ENCODE measurements at regions not wholly inside any gene's neighbourhood (a gene's known extent, or its start where the extent isn't known, plus 50 kb on each side); places are given as distances from the start of the nearest gene placed in this dataset.
A peak's percentile ranks its signal among the peaks of the same experiment; 100 is the strongest.

DNA sequence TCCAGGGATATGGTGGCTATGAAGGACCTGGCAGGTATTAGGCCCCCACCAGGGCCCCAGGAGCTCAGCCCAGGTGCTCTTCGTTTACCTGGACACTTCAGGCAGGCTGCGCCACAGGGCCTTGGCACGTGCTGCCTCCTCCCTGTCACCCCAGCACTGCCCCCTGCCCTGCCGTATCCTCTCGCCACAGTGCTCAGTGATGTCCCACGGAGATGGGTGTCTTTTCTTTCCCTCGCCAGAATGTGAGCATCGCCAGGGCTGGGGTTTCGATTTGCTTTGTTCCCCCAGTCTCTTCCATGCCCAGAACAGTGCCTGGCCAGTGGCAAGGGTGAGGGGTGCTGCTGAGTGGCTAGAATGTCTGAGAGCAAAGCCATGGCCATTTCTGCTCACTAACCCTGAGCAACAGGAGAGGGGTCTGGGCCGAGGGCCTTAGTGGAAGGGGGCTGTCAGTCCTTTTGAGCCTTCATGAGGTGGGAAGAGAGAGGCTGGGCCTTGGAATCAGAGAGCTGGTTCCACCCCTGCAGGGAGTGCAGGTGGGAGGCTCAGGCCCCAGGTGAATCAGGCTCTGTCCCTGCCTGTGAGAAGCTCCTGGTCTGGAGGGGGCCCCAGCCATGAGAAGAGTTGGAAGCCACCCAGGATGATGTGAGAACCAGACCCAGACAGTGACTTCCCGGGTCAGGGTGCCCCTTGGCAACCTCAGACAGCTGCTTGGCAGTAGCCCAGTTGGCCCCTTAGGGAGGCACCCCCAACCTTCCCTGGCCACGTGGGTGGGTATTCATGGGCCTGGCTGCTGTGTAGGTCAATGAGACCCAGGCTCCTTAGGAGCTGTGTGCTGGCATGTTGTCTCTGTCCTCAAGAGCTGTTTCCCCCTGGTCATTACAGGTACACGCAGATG lies 129.9 kb upstream of the HS6ST1 start:
- H3K27me3 ChIP-seq (ENCODE audit: insufficient read depth, low read length), result no peaks in the 10 kb centered on the region
- no peaks in the 10 kb centered on the region for H3K79me2 ChIP-seq (ENCODE audit: insufficient read depth, low read length)
- no peak overlapping the region for H3K4me3 ChIP-seq (ENCODE audit: insufficient read depth, low read length)
- H3K27ac ChIP-seq (ENCODE audit: low read depth, low read length), result no peak overlapping the region
- no peaks in the 10 kb centered on the region for H3K4me1 ChIP-seq (ENCODE audit: insufficient read depth, low read length)
- no peak overlapping the region for H2AFZ ChIP-seq (ENCODE audit: low read length)
- TF ChIP-seq, protein P1, sequence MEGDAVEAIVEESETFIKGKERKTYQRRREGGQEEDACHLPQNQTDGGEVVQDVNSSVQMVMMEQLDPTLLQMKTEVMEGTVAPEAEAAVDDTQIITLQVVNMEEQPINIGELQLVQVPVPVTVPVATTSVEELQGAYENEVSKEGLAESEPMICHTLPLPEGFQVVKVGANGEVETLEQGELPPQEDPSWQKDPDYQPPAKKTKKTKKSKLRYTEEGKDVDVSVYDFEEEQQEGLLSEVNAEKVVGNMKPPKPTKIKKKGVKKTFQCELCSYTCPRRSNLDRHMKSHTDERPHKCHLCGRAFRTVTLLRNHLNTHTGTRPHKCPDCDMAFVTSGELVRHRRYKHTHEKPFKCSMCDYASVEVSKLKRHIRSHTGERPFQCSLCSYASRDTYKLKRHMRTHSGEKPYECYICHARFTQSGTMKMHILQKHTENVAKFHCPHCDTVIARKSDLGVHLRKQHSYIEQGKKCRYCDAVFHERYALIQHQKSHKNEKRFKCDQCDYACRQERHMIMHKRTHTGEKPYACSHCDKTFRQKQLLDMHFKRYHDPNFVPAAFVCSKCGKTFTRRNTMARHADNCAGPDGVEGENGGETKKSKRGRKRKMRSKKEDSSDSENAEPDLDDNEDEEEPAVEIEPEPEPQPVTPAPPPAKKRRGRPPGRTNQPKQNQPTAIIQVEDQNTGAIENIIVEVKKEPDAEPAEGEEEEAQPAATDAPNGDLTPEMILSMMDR (IDR thresholded peaks at IDR 0.05; ENCODE audit: extremely low read depth, low read depth, low read length), result no peak
- H3K9me3 ChIP-seq (ENCODE audit: low read depth, low read length), result no peaks in the 10 kb centered on the region
- H3K4me2 ChIP-seq (ENCODE audit: insufficient read depth, low read length), result no peak overlapping the region
- peak; percentile 79 for DNase-seq (ENCODE audit: insufficient read length, low spot score, missing footprints)
- no peaks in the 10 kb centered on the region for H3K36me3 ChIP-seq (ENCODE audit: insufficient read depth, low read length)
- no peaks in the 10 kb centered on the region for H4K20me1 ChIP-seq (ENCODE audit: insufficient read depth, low read length)

DNA sequence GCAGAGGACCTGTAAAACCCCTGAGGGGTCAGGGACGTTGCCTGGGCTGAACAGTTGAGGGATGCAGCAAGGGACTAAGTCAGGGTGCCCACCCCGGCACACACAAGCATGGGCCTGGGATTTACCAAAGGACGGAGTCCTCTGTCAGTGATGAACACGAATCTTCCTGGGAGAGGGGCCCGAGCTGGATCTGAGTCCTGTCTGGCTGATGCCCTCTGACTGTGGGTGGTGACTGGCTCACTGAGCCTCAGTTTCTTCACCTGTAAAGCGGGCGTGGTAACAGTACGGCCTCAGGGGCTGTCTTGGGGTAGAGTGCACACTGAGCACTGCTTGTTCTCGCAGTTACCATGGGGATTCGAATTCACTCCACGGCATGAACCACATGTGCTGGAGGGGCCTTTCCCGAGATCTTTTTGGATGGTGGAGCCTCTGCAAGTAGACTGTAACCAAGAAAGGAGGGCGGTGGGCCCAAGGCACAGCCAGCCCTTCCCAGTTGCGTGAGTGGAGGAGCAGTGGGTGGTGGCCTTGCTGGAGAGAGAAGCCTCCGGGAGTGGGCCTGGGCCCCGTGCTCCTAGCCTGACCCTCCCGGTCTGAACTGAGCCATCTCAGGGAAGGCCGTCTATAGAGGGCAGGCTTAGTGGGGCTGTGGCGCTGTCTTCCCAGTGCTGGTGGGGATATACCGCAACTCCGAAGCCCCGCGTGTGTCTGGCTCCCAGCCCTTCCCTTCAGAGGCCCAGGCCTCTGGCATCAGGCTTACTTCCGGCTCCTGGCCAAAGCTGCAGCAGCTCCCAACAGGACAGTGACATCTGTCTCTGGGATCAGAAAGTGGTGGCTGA lies 130.8 kb upstream of the HS6ST1 start:
- Histone ChIP-seq H2AFZ (ENCODE audit: low read length) (no peak overlapping the region), H3K27me3 (ENCODE audit: insufficient read depth, low read length) (peaks cover 3% of the 10 kb centered on the region), H3K79me2 (ENCODE audit: insufficient read depth, low read length) (no peaks in the 10 kb centered on the region), H3K4me2 (ENCODE audit: insufficient read depth, low read length) (no peak overlapping the region), H4K20me1 (ENCODE audit: insufficient read depth, low read length) (no peaks in the 10 kb centered on the region), H3K27ac (ENCODE audit: low read depth, low read length) (no peak overlapping the region), H3K9me3 (ENCODE audit: low read depth, low read length) (no peaks in the 10 kb centered on the region), H3K4me3 (ENCODE audit: insufficient read depth, low read length) (no peak overlapping the region), H3K36me3 (ENCODE audit: insufficient read depth, low read length) (no peaks in the 10 kb centered on the region), H3K4me1 (ENCODE audit: insufficient read depth, low read length) (no peaks in the 10 kb centered on the region)
- TF ChIP-seq, protein P1 (IDR thresholded peaks at IDR 0.05; ENCODE audit: extremely low read depth, low read depth, low read length), result no peak
- DNase-seq (ENCODE audit: insufficient read length, low spot score, missing footprints), result peak; percentile 65

DNA sequence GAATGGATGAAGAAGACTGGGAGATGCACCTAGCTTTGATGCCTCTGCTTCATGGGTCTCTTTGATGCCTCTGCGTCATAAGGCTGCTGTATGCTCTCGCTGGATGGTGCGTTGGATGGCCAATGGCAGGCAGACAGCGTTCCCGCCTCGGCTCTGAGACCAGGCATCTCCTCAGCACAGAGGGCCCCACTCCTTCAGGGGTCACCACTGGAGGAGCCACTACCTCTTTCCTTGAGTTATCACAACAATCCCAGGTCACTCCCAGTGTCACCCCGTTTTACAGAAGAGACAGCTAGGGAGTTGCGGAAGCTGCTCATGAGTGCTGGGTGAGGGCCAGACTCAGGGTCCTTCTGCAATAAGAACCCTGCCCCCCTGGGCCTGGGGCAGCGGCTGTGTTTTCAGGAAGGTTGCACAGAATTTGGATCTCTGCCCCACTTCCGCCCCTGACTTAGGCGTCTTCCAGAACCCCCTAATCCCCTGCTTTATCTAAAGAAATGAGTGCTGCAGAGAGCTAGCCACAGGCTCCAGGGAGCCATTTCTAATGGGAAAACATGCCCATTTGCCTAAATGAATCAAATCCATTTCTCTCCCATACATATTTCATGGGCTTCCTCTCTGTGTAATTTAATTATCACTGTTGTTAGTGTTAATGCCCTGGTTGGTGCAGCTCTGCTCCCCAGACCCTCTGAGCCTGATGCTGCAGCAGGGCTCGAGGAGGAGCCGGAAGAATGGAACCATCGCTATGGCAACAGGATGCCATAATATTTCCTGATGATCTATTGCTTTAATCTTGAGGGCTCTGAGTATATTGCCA lies 131.8 kb upstream of the HS6ST1 start:
- Histone ChIP-seq H3K79me2 (ENCODE audit: insufficient read depth, low read length) (no peaks in the 10 kb centered on the region), H4K20me1 (ENCODE audit: insufficient read depth, low read length) (no peaks in the 10 kb centered on the region), H3K4me1 (ENCODE audit: insufficient read depth, low read length) (no peaks in the 10 kb centered on the region), H3K9me3 (ENCODE audit: low read depth, low read length) (no peaks in the 10 kb centered on the region), H3K36me3 (ENCODE audit: insufficient read depth, low read length) (no peaks in the 10 kb centered on the region), H3K27ac (ENCODE audit: low read depth, low read length) (no peak overlapping the region), H3K4me3 (ENCODE audit: insufficient read depth, low read length) (no peak overlapping the region), H2AFZ (ENCODE audit: low read length) (no peak overlapping the region), H3K4me2 (ENCODE audit: insufficient read depth, low read length) (no peak overlapping the region), H3K27me3 (ENCODE audit: insufficient read depth, low read length) (peaks cover 4% of the 10 kb centered on the region)
- peak; percentile 76 for DNase-seq (ENCODE audit: insufficient read length, low spot score, missing footprints)
- TF ChIP-seq, protein P1 (IDR thresholded peaks at IDR 0.05; ENCODE audit: extremely low read depth, low read depth, low read length), result no peak
